ENCODE measurements at regions not wholly inside any gene's neighbourhood (a gene's known extent, or its start where the extent isn't known, plus 50 kb on each side); places are given as distances from the start of the nearest gene placed in this dataset.

GRCh38 chr11:91800208-91800914 lies 424.3 kb upstream of the FAT3 start:
- TF ChIP-seq POLR2AphosphoS5 (IDR thresholded peaks at IDR 0.05) = no peak
- TF ChIP-seq CTCF (IDR thresholded peaks at IDR 0.05) = no peak
- no peak for TF ChIP-seq POLR2A (IDR thresholded peaks at IDR 0.05)
- no peak for TF ChIP-seq EP300 (IDR thresholded peaks at IDR 0.05)
